H1 (cell line): ENCODE measurements at regions not wholly inside any gene's neighbourhood (a gene's known extent, or its start where the extent isn't known, plus 50 kb on each side); places are given as distances from the start of the nearest gene placed in this dataset.

Source experiments
- CEBPB ChIP-seq: IDR thresholded peaks from 2 replicates; pipeline ENCODE4 v1.6.1; 2012; ENCODE audit warnings: low read depth, low read length
- EZH2 ChIP-seq: fragments of 200-600 bp; sonication (generic); IDR thresholded peaks from 2 replicates; pipeline ENCODE4 v1.7.1; 2012; ENCODE audit warnings: low read depth, mild to moderate bottlenecking, moderate library complexity, low read length, inconsistent platforms; ENCODE audit not compliant: severe bottlenecking
- POLR2A ChIP-seq, 2 experiments: IDR thresholded peaks; 1 replicate in 1 of 2; 2 replicates in 1 of 2; pipeline ENCODE4 v1.6.1; 2011; ENCODE audit warnings: low read depth in 2 of 2, low read length in 2 of 2, mild to moderate bottlenecking in 2 of 2; ENCODE audit errors: control extremely low read depth in 1 of 2
- RAD21 ChIP-seq, 2 experiments: IDR thresholded peaks in 1 of 2; conservative IDR thresholded peaks in 1 of 2; 2 replicates each; pipeline ENCODE4 v1.6.1; 2011; ENCODE audit warnings: low read depth in 2 of 2, low read length in 2 of 2, improper control_type of control experiment in 1 of 2, inconsistent platforms in 1 of 2, mild to moderate bottlenecking in 1 of 2, moderate library complexity in 1 of 2
- SIN3A ChIP-seq, 2 experiments: IDR thresholded peaks in 1 of 2; conservative IDR thresholded peaks in 1 of 2; 2 replicates each; pipeline ENCODE4 v1.6.1; 2011 to 2012; ENCODE audit warnings: low read length in 2 of 2, improper control_type of control experiment in 1 of 2, low read depth in 1 of 2, mild to moderate bottlenecking in 1 of 2
- TCF12 ChIP-seq: IDR thresholded peaks from 2 replicates; pipeline ENCODE4 v1.6.1; 2011; ENCODE audit warnings: low read depth, mild to moderate bottlenecking, low read length
- YY1 ChIP-seq: IDR thresholded peaks from 2 replicates; pipeline ENCODE4 v1.6.1; 2011; ENCODE audit warnings: low read depth, mild to moderate bottlenecking, low read length
- TF ChIP-seq, protein P1 (sequence below), 3 experiments: IDR thresholded peaks; 1 replicate in 2 of 3; 2 replicates in 1 of 3; pipeline versions ENCODE4 v1.5.1 to v1.6.1; 2011; ENCODE audit warnings: low read length in 3 of 3, mild to moderate bottlenecking in 3 of 3, inconsistent platforms in 2 of 3, low read depth in 1 of 3, moderate library complexity in 1 of 3; ENCODE audit not compliant: insufficient read depth in 1 of 3; ENCODE audit errors: control extremely low read depth in 1 of 3
- TF ChIP-seq, protein P2 (sequence below): IDR thresholded peaks from 2 replicates; pipeline ENCODE4 v1.6.1; 2012; ENCODE audit warnings: inconsistent platforms
- TF ChIP-seq, protein P3 (sequence below): IDR thresholded peaks from 2 replicates; pipeline ENCODE4 v1.6.1; 2012; ENCODE audit warnings: low read length, inconsistent platforms
- TF ChIP-seq, protein P4 (sequence below): IDR thresholded peaks from 2 replicates; pipeline ENCODE4 v1.6.1; 2011; ENCODE audit warnings: low read depth, mild to moderate bottlenecking, low read length; ENCODE audit not compliant: insufficient read depth

DNA sequence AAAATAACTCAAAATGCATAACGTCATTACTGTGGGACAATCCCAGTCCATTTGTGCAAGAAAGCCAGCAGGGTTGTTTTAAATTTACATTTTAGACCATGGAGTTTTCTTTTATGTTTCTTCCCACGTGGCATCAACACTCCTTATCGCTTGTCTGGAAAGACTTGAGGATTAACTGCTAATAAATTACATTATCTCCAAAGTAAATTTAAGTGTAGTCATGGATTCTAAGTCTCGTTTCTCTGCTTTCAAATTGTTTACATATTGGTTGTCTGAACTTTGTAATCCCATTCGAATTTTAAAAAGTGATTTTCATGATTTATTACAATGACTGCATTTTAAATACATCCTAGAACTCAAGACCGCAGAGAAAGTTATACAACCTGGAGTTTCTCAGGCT is 119.3 kb upstream of the ADAMTS5 start:
- TF ChIP-seq, protein P1, sequence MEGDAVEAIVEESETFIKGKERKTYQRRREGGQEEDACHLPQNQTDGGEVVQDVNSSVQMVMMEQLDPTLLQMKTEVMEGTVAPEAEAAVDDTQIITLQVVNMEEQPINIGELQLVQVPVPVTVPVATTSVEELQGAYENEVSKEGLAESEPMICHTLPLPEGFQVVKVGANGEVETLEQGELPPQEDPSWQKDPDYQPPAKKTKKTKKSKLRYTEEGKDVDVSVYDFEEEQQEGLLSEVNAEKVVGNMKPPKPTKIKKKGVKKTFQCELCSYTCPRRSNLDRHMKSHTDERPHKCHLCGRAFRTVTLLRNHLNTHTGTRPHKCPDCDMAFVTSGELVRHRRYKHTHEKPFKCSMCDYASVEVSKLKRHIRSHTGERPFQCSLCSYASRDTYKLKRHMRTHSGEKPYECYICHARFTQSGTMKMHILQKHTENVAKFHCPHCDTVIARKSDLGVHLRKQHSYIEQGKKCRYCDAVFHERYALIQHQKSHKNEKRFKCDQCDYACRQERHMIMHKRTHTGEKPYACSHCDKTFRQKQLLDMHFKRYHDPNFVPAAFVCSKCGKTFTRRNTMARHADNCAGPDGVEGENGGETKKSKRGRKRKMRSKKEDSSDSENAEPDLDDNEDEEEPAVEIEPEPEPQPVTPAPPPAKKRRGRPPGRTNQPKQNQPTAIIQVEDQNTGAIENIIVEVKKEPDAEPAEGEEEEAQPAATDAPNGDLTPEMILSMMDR (IDR thresholded peaks at IDR 0.05; ENCODE audit: control extremely low read depth in 1 of 3, insufficient read depth in 1 of 3, low read depth in 1 of 3, low read length in 3 of 3) = no peak
- TF ChIP-seq EZH2 (no peak), POLR2A (IDR thresholded peaks at IDR 0.05; ENCODE audit: control extremely low read depth in 1 of 2, low read depth in 2 of 2, low read length in 2 of 2) (no peak), CEBPB (no peak), RAD21 (IDR thresholded peaks at IDR 0.05 in 1 of 2, conservative IDR thresholded peaks at IDR 0.05 in 1 of 2; ENCODE audit: low read depth in 2 of 2, low read length in 2 of 2) (no peak), TCF12 (no peak), YY1 (no peak), SIN3A (conservative IDR thresholded peaks at IDR 0.05 in 1 of 2, IDR thresholded peaks at IDR 0.05 in 1 of 2; ENCODE audit: low read depth in 1 of 2, low read length in 2 of 2) (no peak)
- TF ChIP-seq, protein P2, sequence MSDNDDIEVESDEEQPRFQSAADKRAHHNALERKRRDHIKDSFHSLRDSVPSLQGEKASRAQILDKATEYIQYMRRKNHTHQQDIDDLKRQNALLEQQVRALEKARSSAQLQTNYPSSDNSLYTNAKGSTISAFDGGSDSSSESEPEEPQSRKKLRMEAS = no peak
- TF ChIP-seq, protein P3, sequence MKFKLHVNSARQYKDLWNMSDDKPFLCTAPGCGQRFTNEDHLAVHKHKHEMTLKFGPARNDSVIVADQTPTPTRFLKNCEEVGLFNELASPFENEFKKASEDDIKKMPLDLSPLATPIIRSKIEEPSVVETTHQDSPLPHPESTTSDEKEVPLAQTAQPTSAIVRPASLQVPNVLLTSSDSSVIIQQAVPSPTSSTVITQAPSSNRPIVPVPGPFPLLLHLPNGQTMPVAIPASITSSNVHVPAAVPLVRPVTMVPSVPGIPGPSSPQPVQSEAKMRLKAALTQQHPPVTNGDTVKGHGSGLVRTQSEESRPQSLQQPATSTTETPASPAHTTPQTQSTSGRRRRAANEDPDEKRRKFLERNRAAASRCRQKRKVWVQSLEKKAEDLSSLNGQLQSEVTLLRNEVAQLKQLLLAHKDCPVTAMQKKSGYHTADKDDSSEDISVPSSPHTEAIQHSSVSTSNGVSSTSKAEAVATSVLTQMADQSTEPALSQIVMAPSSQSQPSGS = no peak
- TF ChIP-seq, protein P4, sequence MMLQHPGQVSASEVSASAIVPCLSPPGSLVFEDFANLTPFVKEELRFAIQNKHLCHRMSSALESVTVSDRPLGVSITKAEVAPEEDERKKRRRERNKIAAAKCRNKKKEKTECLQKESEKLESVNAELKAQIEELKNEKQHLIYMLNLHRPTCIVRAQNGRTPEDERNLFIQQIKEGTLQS = no peak
